Breast epithelium (tissue), 3 donors: ENCODE measurements at regions not wholly inside any gene's neighbourhood (a gene's known extent, or its start where the extent isn't known, plus 50 kb on each side); places are given as distances from the start of the nearest gene placed in this dataset.

ENCODE experiments used
- POLR2AphosphoS5 ChIP-seq, 3 donors: sonication (generic); formaldehyde crosslinking; IDR thresholded peaks; one replicate each; pipeline ENCODE4 v1.6.1; 2017; ENCODE audit warnings: antibody characterized with exemption in 3 of 3
- TF ChIP-seq, protein P1 (sequence below), 3 donors: fragments of 450-650 bp; IDR thresholded peaks; one replicate each; pipeline ENCODE4 v1.5.1; 2016 to 2017; ENCODE audit warnings: antibody characterized with exemption in 3 of 3, mild to moderate bottlenecking in 3 of 3, moderate library complexity in 3 of 3

DNA sequence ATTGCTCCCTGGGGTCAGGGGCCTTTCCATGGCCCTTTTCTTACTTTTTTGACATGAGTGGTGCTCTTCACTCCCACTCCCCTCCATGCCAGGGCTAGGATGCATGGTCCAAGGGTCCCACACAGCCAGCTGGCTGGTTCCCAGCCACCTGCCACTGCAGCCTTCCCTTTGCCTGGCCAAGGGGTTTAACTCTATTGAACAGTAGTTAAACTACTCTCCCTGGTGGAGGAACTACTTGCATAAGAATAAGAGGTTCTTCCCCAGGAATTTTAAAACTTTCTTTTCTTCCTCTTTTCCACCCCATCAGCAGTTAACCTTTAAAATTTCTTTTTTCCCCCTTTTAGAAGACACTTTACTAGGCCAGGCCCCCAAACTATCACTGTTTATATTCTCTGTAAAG is 1532.8 kb upstream of the ACO1 start:
- TF ChIP-seq POLR2AphosphoS5 (IDR thresholded peaks at IDR 0.05), result no peak
- TF ChIP-seq, protein P1, sequence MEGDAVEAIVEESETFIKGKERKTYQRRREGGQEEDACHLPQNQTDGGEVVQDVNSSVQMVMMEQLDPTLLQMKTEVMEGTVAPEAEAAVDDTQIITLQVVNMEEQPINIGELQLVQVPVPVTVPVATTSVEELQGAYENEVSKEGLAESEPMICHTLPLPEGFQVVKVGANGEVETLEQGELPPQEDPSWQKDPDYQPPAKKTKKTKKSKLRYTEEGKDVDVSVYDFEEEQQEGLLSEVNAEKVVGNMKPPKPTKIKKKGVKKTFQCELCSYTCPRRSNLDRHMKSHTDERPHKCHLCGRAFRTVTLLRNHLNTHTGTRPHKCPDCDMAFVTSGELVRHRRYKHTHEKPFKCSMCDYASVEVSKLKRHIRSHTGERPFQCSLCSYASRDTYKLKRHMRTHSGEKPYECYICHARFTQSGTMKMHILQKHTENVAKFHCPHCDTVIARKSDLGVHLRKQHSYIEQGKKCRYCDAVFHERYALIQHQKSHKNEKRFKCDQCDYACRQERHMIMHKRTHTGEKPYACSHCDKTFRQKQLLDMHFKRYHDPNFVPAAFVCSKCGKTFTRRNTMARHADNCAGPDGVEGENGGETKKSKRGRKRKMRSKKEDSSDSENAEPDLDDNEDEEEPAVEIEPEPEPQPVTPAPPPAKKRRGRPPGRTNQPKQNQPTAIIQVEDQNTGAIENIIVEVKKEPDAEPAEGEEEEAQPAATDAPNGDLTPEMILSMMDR (IDR thresholded peaks at IDR 0.05), result no peak
